HepG2 (cell line): ENCODE measurements at regions not wholly inside any gene's neighbourhood (a gene's known extent, or its start where the extent isn't known, plus 50 kb on each side); places are given as distances from the start of the nearest gene placed in this dataset.
A peak's percentile ranks its signal among the peaks of the same experiment; 100 is the strongest.

ENCODE experiments used
- ATAC-seq: fragments of 200-7000 bp; cut with Tn5 transposase; 3 replicates; pipeline ENCODE4 v1.9.1; 2020; ENCODE audit warnings: mild to moderate bottlenecking, moderate library complexity
- BruUV-seq: library from RNA; stranded (reverse); fragments of 400-500 nt; replicated peaks from 2 replicates; lab custom pipeline; 2021; lab: Mats Ljungman, UMichigan
- CTCF ChIA-PET: fragments of 300-600 bp; formaldehyde crosslinking; extraction: SDS; loops from one replicate; lab custom pipeline; 2021; ENCODE audit warnings: low total read pairs, inconsistent platforms, low intra/inter-chr PET ratio; lab: Yijun Ruan, JAX
- POLR2A ChIA-PET: fragments of 350-600 bp; sonication (Branson Sonifier 250); formaldehyde crosslinking; loops from one replicate; lab custom pipeline; 2020; ENCODE audit warnings: antibody characterized with exemption, inconsistent platforms; lab: Yijun Ruan, JAX
- DNase-seq: peaks from one replicate; pipeline ENCODE4 v3.0.0-alpha.2; 2015; ENCODE audit warnings: low spot score
- FAIRE-seq: peaks from 3 replicates; lab custom pipeline; 2011; peaks lifted over from hg19 to GRCh38; lab: Jason Lieb, UNC
- H2AFZ ChIP-seq: one replicate; pipeline ENCODE4 v1.6.1; 2011; ENCODE audit warnings: low read length, inconsistent platforms
- H3K27ac ChIP-seq: fragments of 300-600 bp; 3 replicates; pipeline ENCODE4 v1.8.0; 2011; ENCODE audit warnings: mixed run types, mild to moderate bottlenecking, mixed read lengths, low read length, inconsistent platforms; ENCODE audit not compliant: insufficient read depth; ENCODE audit errors: extremely low read length
- H3K27me3 ChIP-seq, 2 experiments: fragments of 200-600 bp in 1 of 2; 2 replicates in 1 of 2; 3 replicates in 1 of 2; pipeline versions ENCODE4 v1.6.0 to v1.8.0; 2011; ENCODE audit warnings: low read length in 2 of 2, mild to moderate bottlenecking in 2 of 2, moderate library complexity in 2 of 2, inconsistent platforms in 1 of 2; ENCODE audit not compliant: insufficient read depth in 2 of 2, control insufficient read depth in 1 of 2
- H3K36me3 ChIP-seq, 2 experiments: fragments of 200-600 bp in 1 of 2; replicated peaks in 1 of 2; 2 replicates in 1 of 2; 3 replicates in 1 of 2; pipeline versions ENCODE4 v1.5.1 to v1.8.0; 2011; ENCODE audit warnings: low read length in 2 of 2, inconsistent platforms in 1 of 2; ENCODE audit not compliant: insufficient read depth in 2 of 2, control insufficient read depth in 1 of 2
- H3K4me1 ChIP-seq: 2 replicates; pipeline ENCODE4 v1.5.1; 2012; ENCODE audit warnings: low read length, inconsistent platforms; ENCODE audit not compliant: insufficient read depth
- H3K4me2 ChIP-seq: 2 replicates; pipeline ENCODE4 v1.6.0; 2011; ENCODE audit warnings: low read depth, low read length, inconsistent platforms
- H3K4me3 ChIP-seq, 3 experiments: fragments of 200-600 bp in 1 of 3; sonication (generic), shearing (Covaris generic) in 1 of 3; replicated peaks in 1 of 3; 2 replicates each; pipeline ENCODE4 v1.5.1; 2011 to 2016; ENCODE audit warnings: low read length in 3 of 3, inconsistent platforms in 2 of 3, low read depth in 2 of 3, mild to moderate bottlenecking in 2 of 3, control low read depth in 1 of 3, mixed read lengths in 1 of 3; ENCODE audit not compliant: insufficient read depth in 1 of 3
- H3K79me2 ChIP-seq: one replicate; pipeline ENCODE4 v1.6.1; 2011; ENCODE audit warnings: low read length, inconsistent platforms; ENCODE audit not compliant: insufficient read depth
- H3K9ac ChIP-seq: 2 replicates; pipeline ENCODE4 v1.6.0; 2011; ENCODE audit warnings: mild to moderate bottlenecking, low read depth, low read length, inconsistent platforms; ENCODE audit not compliant: insufficient read depth
- H3K9me3 ChIP-seq: 2 replicates; pipeline ENCODE4 v1.5.1; 2012; ENCODE audit warnings: mild to moderate bottlenecking, low read length
- H4K20me1 ChIP-seq: 2 replicates; pipeline ENCODE4 v1.6.0; 2011; ENCODE audit warnings: inconsistent platforms, mild to moderate bottlenecking, low read length, moderate library complexity; ENCODE audit not compliant: insufficient read depth
- AKAP8 ChIP-seq: sonication (generic); formaldehyde crosslinking; IDR thresholded peaks from 2 replicates; pipeline ENCODE4 v1.5.1; 2020; ENCODE audit warnings: mild to moderate bottlenecking, missing genetic modification reagents
- ARNT2 ChIP-seq: sonication (generic); formaldehyde crosslinking; IDR thresholded peaks from 2 replicates; pipeline ENCODE4 v1.8.0; 2022; ENCODE audit warnings: mild to moderate bottlenecking, low read depth, missing genetic modification reagents, moderate library complexity
- CEBPB ChIP-seq: IDR thresholded peaks from 2 replicates; pipeline ENCODE4 v1.6.1; 2011; ENCODE audit warnings: low read depth, low read length, improper control_type of control experiment, borderline replicate concordance
- DR1 ChIP-seq: sonication (generic); formaldehyde crosslinking; IDR thresholded peaks from 2 replicates; pipeline ENCODE4 v1.8.0; 2021; ENCODE audit warnings: mild to moderate bottlenecking, missing genetic modification reagents, inconsistent platforms
- GATA4 ChIP-seq: sonication (generic); IDR thresholded peaks from 2 replicates; pipeline ENCODE4 v1.6.1; 2016; ENCODE audit warnings: antibody characterized with exemption, low read depth, borderline replicate concordance
- PHB2 ChIP-seq: fragments of 450-650 bp; IDR thresholded peaks from 2 replicates; pipeline ENCODE4 v1.6.1; 2018; ENCODE audit not compliant: partially characterized antibody
- POLR2AphosphoS5 ChIP-seq: IDR thresholded peaks from 2 replicates; pipeline ENCODE4 v1.6.1; 2012; ENCODE audit warnings: low read depth, low read length
- YEATS4 ChIP-seq: sonication (generic); formaldehyde crosslinking; IDR thresholded peaks from 2 replicates; pipeline ENCODE4 v1.4.0; 2020; ENCODE audit warnings: missing genetic modification reagents, borderline replicate concordance
- ZFP82 ChIP-seq: sonication (generic); formaldehyde crosslinking; IDR thresholded peaks from 2 replicates; pipeline ENCODE4 v1.5.1; 2020; ENCODE audit warnings: mild to moderate bottlenecking, missing genetic modification reagents, borderline replicate concordance
- ZNF207 ChIP-seq: fragments of 450-650 bp; IDR thresholded peaks from 2 replicates; pipeline ENCODE4 v1.6.1; 2016; ENCODE audit warnings: antibody characterized with exemption, borderline replicate concordance
- ZNF3 ChIP-seq: IDR thresholded peaks from 2 replicates; pipeline ENCODE4 v1.7.0; 2017; ENCODE audit warnings: inconsistent platforms
- WGBS: methylation state at CpG from one replicate; pipeline ENCODE4 v1.1.6; 2017; ENCODE audit warnings: low lambda C conversion rate; 5-methylcytosine and 5-hydroxymethylcytosine counted together
- in situ Hi-C: cut with HindIII; loops from 2 replicates; pipeline ENCODE4 v1.10.0; 2017; ENCODE audit warnings: low pct_unique_long_range_greater_than_20kb; ENCODE audit not compliant: extremely low pct_ligation_motif_present
- intact Hi-C: fragments of 100-400 bp; cut with micrococcal nuclease; formaldehyde crosslinking; loops from one replicate; pipeline ENCODE4 v1.10.0; 2022; ENCODE audit not compliant: unreplicated experiment
- TF ChIP-seq, protein P1 (sequence below): sonication (generic); formaldehyde crosslinking; IDR thresholded peaks from 2 replicates; pipeline ENCODE4 v1.8.1; 2023; ENCODE audit warnings: mild to moderate bottlenecking, missing genetic modification reagents, borderline replicate concordance
- TF ChIP-seq, protein P2 (sequence below): IDR thresholded peaks from 2 replicates; pipeline ENCODE4 v1.6.1; 2018; ENCODE audit warnings: missing genetic modification reagents
- TF ChIP-seq, protein P3 (sequence below): sonication (generic); formaldehyde crosslinking; IDR thresholded peaks from 2 replicates; pipeline ENCODE4 v1.4.0; 2020; ENCODE audit warnings: missing genetic modification reagents
- TF ChIP-seq, protein P4 (sequence below): IDR thresholded peaks from 2 replicates; pipeline ENCODE4 v1.6.1; 2012; ENCODE audit warnings: low read length, improper control_type of control experiment

DNA sequence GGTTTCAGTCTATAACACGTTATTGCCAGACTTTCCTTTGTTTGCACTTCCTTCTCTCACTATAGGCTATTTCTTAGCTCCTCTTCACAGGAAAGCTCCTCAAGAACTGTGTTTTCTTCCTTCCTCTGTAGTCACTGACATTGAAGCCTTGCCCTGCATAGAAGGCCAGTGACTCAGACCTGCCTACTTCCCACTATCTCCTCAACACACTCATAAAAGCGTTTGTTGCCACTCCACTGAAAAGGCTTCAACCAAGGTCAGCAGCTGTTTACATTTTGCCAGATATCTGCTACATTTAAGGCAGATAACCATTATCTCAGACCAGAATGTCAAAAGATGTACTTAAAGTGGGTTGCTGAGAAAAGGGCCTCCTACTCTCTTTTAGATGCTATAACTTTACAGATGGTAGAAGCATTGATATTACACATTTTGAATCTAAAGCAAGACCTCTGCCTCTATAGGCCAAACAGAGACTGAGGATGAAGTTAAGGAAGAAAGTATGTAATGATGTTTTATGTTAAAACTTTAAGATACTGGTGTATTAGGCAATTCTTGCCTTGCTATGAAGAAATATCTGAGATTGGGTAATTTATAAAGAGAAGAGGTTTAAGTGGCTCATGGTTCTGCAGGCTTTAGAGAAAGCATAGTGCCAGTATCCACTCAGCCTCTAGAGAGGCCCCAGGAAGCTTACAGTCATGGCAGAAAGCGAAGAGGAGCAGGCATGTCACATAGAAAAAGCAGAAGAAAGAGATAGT, 233.3 kb upstream of the FLRT2 start:
- Histone ChIP-seq H3K79me2 (no peaks in the 10 kb centered on the region), H3K36me3 (no peaks in the 10 kb centered on the region), H2AFZ (no peak overlapping the region), H3K4me2 (no peak overlapping the region), H3K27ac (no peak overlapping the region), H3K9ac (no peak overlapping the region), H3K4me1 (no peaks in the 10 kb centered on the region), H4K20me1 (no peaks in the 10 kb centered on the region), H3K27me3 (no peaks in the 10 kb centered on the region; a peak in 1 of 5 replicates), H3K4me3 (no peak overlapping the region), H3K9me3 (peaks cover 76% of the 10 kb centered on the region)
- no TSS peak for BruUV-seq
- TF ChIP-seq DR1 (CRISPR knock-in tag): no peak
- TF ChIP-seq ZFP82 (CRISPR knock-in tag): no peak
- TF ChIP-seq, protein P1, sequence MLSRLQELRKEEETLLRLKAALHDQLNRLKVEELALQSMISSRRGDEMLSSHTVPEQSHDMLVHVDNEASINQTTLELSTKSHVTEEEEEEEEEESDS (CRISPR knock-in tag): no peak
- TF ChIP-seq GATA4: no peak
- TF ChIP-seq CEBPB: 0 out of 2 replicates have a peak, but pooled peaks have one; percentile 12
- TF ChIP-seq, protein P2, sequence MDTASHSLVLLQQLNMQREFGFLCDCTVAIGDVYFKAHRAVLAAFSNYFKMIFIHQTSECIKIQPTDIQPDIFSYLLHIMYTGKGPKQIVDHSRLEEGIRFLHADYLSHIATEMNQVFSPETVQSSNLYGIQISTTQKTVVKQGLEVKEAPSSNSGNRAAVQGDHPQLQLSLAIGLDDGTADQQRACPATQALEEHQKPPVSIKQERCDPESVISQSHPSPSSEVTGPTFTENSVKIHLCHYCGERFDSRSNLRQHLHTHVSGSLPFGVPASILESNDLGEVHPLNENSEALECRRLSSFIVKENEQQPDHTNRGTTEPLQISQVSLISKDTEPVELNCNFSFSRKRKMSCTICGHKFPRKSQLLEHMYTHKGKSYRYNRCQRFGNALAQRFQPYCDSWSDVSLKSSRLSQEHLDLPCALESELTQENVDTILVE (CRISPR knock-in tag): no peak
- FAIRE-seq (no peak), ATAC-seq (no peak), DNase-seq (no peak)
- POLR2A ChIA-PET: no interaction called here
- in situ Hi-C loops: no loop called here
- 4% methylated on average over 3 of the region's 3 CpGs for WGBS
- intact Hi-C loops: no loop called here
- CTCF ChIA-PET: no interaction called here

DNA sequence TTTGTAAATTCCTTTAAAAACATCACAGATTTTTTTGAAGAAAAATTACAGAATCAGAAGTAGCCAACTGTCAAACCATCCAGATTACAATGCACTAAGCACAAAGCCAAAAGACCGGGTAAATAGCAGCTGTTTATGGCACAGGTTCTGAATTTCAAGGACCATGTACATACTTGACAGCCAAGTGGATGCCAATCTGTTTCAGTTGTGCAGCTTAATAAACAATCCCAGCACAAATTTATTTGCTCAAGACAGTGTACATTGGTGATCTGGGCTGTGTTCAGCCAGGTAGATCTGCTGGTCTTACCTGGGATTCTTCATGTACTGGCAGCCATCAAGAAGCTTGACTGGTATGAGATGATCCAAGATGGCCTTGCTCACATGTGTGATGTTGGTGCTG, 229.8 kb upstream of the FLRT2 start:
- in situ Hi-C loops: no loop called here
- H3K9me3 ChIP-seq: peaks cover 86% of the 10 kb centered on the region
- H2AFZ ChIP-seq: no peak overlapping the region
- H3K79me2 ChIP-seq: no peaks in the 10 kb centered on the region
- no TSS peak for BruUV-seq
- no peak overlapping the region for H3K9ac ChIP-seq
- H3K4me2 ChIP-seq: no peak overlapping the region
- DNase-seq (no peak), ATAC-seq (no peak), FAIRE-seq (no peak)
- POLR2A ChIA-PET: no interaction called here
- intact Hi-C loops: no loop called here
- no peaks in the 10 kb centered on the region for H3K36me3 ChIP-seq
- CTCF ChIA-PET: no interaction called here
- no peaks in the 10 kb centered on the region; a peak in 1 of 5 replicates for H3K27me3 ChIP-seq
- no peaks in the 10 kb centered on the region for H3K4me1 ChIP-seq
- H3K27ac ChIP-seq: no peak overlapping the region
- H4K20me1 ChIP-seq: no peaks in the 10 kb centered on the region
- H3K4me3 ChIP-seq: no peak overlapping the region
- WGBS: 0% methylated on average over 1 of the region's 1 CpG
- no peak for TF ChIP-seq ZNF207
- TF ChIP-seq, protein P3, sequence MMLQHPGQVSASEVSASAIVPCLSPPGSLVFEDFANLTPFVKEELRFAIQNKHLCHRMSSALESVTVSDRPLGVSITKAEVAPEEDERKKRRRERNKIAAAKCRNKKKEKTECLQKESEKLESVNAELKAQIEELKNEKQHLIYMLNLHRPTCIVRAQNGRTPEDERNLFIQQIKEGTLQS (CRISPR knock-in tag): no peak
- no peak for TF ChIP-seq YEATS4 (CRISPR knock-in tag)
- no peak for TF ChIP-seq ZNF3
- no peak for TF ChIP-seq POLR2AphosphoS5
- no peak for TF ChIP-seq CEBPB
- TF ChIP-seq ARNT2 (CRISPR knock-in tag): no peak
- no peak for TF ChIP-seq AKAP8 (CRISPR knock-in tag)
- TF ChIP-seq, protein P4, sequence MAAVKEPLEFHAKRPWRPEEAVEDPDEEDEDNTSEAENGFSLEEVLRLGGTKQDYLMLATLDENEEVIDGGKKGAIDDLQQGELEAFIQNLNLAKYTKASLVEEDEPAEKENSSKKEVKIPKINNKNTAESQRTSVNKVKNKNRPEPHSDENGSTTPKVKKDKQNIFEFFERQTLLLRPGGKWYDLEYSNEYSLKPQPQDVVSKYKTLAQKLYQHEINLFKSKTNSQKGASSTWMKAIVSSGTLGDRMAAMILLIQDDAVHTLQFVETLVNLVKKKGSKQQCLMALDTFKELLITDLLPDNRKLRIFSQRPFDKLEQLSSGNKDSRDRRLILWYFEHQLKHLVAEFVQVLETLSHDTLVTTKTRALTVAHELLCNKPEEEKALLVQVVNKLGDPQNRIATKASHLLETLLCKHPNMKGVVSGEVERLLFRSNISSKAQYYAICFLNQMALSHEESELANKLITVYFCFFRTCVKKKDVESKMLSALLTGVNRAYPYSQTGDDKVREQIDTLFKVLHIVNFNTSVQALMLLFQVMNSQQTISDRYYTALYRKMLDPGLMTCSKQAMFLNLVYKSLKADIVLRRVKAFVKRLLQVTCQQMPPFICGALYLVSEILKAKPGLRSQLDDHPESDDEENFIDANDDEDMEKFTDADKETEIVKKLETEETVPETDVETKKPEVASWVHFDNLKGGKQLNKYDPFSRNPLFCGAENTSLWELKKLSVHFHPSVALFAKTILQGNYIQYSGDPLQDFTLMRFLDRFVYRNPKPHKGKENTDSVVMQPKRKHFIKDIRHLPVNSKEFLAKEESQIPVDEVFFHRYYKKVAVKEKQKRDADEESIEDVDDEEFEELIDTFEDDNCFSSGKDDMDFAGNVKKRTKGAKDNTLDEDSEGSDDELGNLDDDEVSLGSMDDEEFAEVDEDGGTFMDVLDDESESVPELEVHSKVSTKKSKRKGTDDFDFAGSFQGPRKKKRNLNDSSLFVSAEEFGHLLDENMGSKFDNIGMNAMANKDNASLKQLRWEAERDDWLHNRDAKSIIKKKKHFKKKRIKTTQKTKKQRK: no peak
- no peak for TF ChIP-seq PHB2
